Erythroblast (primary cell): ENCODE measurements at regions not wholly inside any gene's neighbourhood (a gene's known extent, or its start where the extent isn't known, plus 50 kb on each side); places are given as distances from the start of the nearest gene placed in this dataset.
"Not testable (repeated sequence)": the region's sequence is repeated elsewhere in the genome, so short reads cannot be mapped to it uniquely, and the experiment has no call there.

Experiments used
- DNase-seq, 2 experiments: peaks; one replicate each; lab custom pipeline; 2025; lab: John Stamatoyannopoulos, UW
- GATA1 ChIP-seq: IDR thresholded peaks from 2 replicates; pipeline ENCODE4 v1.6.1; 2011; ENCODE audit warnings: low read depth, mild to moderate bottlenecking, control low read depth, low read length, moderate library complexity
- POLR2A ChIP-seq: IDR thresholded peaks from 2 replicates; pipeline ENCODE4 v1.6.1; 2011; ENCODE audit warnings: mild to moderate bottlenecking, low read length

GRCh38 chr3:164048451-164048850 lies 1029.8 kb downstream of the SI start:
- TF ChIP-seq POLR2A (no peak), GATA1 (no peak)
- no peak for DNase-seq

- TF ChIP-seq POLR2A (no peak), GATA1 (no peak)
- DNase-seq = no peak
Measured at GRCh38 chr3:164040991-164041390, 1037.3 kb downstream of the SI start.

- DNase-seq = no peak
- no peak for TF ChIP-seq POLR2A
- no peak for TF ChIP-seq GATA1
Measured at GRCh38 chr3:164030194-164030593, 1048.1 kb downstream of the SI start.

- DNase-seq = no peak
- no peak for TF ChIP-seq GATA1
Measured at GRCh38 chr3:164024786-164025185, 1053.5 kb downstream of the SI start.

GRCh38 chr3:164023480-164023879 lies 1054.8 kb downstream of the SI start:
- no peak for DNase-seq
- TF ChIP-seq GATA1 = no peak
- no peak for TF ChIP-seq POLR2A

- TF ChIP-seq POLR2A (no peak), GATA1 (no peak)
- DNase-seq = no peak
Measured at GRCh38 chr3:164018500-164018899, 1059.8 kb downstream of the SI start.

- TF ChIP-seq GATA1 (no peak), POLR2A (no peak)
- no peak for DNase-seq
Measured at GRCh38 chr3:164007765-164008164, 1070.5 kb downstream of the SI start.

- no peak for TF ChIP-seq GATA1
Measured at GRCh38 chr3:164004205-164004604, 1074.1 kb downstream of the SI start.

GRCh38 chr3:164003016-164003415 lies 1075.3 kb downstream of the SI start:
- DNase-seq = not testable (repeated sequence)

More at GRCh38 chr3:164004205-164004604, 1074.1 kb downstream of the SI start:
- DNase-seq = no peak

GRCh38 chr3:163983940-163984339 lies 1094.4 kb downstream of the SI start:
- TF ChIP-seq POLR2A = no peak
- no peak for TF ChIP-seq GATA1
- no peak for DNase-seq

GRCh38 chr3:163971861-163972260 lies 1106.4 kb downstream of the SI start:
- TF ChIP-seq POLR2A (no peak), GATA1 (no peak)

GRCh38 chr3:163957072-163957471 lies 1121.2 kb downstream of the SI start:
- no peak for DNase-seq
- TF ChIP-seq GATA1 (no peak), POLR2A (no peak)

More at GRCh38 chr3:163971861-163972260, 1106.4 kb downstream of the SI start:
- no peak for DNase-seq

- TF ChIP-seq GATA1 (no peak), POLR2A (no peak)
- DNase-seq = no peak
Measured at GRCh38 chr3:163953526-163953925, 1124.8 kb downstream of the SI start.

- no peak for DNase-seq
Measured at GRCh38 chr3:163952499-163952898, 1125.8 kb downstream of the SI start.

GRCh38 chr3:163951397-163951987 lies 1126.8 kb downstream of the SI start:
- TF ChIP-seq POLR2A (no peak), GATA1 (no peak)
- DNase-seq = no peak

More at GRCh38 chr3:163952499-163952898, 1125.8 kb downstream of the SI start:
- no peak for TF ChIP-seq POLR2A
- no peak for TF ChIP-seq GATA1
